Stromal cell of bone marrow (primary cell): ENCODE measurements at regions not wholly inside any gene's neighbourhood (a gene's known extent, or its start where the extent isn't known, plus 50 kb on each side); places are given as distances from the start of the nearest gene placed in this dataset.
A peak's percentile ranks its signal among the peaks of the same experiment; 100 is the strongest.
"Not testable (repeated sequence)": the region's sequence is repeated elsewhere in the genome, so short reads cannot be mapped to it uniquely, and the experiment has no call there.

ENCODE experiments used
- DNase-seq: peaks from one replicate; pipeline ENCODE4 v3.0.0-alpha.2; 2012; ENCODE audit warnings: low read depth

- DNase-seq: not testable (repeated sequence)
These were observed 68.7 kb downstream of the PRKAB2 start for GRCh38 chr1:147103416-147104155.

GRCh38 chr1:147099192-147099591, 73.1 kb downstream of the PRKAB2 start:
- DNase-seq: no peak

DNA sequence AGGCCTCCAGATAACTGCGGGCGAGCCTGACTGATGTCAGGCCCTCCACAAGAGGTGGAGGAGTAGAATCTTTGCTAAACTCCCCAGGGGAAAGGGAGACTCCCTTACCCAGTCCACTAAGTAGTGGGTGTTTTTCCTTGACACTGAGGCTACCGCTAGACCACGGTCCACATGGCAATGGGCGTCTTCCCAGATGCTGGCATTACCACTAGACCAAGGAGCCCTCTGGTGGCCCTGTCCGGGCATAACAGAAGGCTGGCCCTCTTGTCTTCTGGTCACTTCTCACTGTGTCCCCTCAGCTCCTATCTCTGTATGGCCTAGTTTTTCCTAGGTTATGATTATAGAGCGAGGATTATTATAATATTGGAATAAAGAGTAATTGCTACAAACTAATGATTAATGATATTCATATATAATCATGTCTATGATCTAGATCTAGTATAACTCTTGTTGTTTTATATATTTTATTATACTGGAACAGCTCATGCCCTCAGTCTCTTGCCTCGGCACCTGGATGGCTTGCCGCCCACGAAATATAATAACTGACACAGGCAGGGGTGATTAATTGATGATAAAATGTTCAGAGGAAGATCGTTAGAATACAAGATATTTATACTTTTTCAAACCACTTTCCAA, 73.8 kb downstream of the PRKAB2 start:
- not testable (repeated sequence) for DNase-seq

DNA sequence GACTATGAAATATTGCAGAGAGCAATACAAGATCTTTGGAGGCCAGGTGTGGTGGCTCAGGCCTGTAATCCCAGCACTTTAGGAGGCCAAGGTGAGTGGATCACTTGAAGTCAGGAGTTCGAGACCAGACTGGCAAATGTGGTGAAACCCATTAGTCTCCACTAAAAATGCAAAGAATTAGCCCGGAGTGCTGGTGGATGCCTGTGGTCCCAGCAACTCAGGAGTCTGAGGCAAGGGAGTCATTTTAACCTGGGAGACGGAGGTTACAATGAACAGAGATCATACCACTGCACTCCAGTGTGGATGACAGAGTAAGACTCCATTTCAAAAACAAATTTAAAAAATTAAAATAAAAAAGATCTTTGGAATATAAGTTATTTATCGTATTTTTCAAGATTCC, 76.6 kb downstream of the PRKAB2 start:
- DNase-seq: no peak

DNA sequence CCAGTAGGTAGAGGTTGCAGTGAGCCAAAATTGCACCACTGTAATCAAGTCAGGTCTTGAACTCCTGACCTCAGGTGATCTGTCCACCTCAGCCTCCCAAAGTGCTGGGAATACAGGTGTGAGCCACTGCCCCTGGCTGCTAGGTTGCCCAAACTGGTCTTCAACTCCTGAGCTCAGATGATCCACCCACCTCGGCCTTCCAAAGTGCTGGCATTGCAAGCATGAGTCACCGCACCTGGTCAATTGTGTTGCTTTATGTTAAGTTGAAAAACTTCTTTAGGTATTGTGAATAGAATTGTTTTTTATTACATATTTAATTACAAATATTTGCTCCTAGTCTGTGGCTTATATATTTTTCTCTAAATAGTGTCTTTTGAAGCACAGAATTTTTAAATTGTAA, 80.5 kb downstream of the PRKAB2 start:
- no peak for DNase-seq

DNA sequence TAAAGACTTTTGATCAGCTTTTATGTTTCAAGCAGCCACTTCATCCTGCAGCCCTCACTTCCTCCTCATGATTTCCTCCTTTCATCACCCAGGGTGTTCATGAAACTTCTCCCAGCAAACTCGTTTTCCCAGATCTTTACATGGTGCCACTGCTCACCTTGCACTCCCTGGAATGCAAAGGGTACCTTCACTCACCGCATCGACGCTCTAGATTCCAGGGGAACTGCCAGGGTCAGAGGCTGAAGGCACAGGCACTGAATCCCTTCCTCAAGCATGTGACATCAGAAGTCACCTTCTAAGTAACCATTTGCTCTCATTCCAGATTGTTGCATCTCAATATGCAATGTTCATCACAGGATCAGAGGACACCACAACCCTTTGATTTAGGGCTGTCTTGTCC, 82.8 kb downstream of the PRKAB2 start:
- no peak for DNase-seq

GRCh38 chr1:147086129-147086528, 86.1 kb downstream of the PRKAB2 start:
- no peak for DNase-seq

GRCh38 chr1:147084273-147085096, 87.8 kb downstream of the PRKAB2 start:
- DNase-seq: peak; percentile 59

DNA sequence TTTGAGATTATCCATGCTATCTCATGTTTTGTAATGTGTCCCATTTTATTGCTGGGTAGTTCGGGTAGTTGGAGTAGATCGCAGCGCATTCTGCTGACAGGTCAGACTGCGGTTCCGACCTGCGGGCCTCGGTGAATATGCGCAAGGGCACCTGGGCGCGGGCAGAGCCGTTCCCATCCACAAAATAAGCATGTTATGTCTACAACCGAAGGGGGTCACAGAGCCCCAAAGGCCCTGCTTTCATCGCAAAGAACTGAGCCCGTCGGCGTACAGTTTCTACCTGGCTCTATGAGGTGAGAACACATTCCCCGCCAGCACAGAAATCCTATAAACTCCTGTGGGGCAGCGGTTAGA, 88.4 kb downstream of the PRKAB2 start:
- no peak for DNase-seq

DNA sequence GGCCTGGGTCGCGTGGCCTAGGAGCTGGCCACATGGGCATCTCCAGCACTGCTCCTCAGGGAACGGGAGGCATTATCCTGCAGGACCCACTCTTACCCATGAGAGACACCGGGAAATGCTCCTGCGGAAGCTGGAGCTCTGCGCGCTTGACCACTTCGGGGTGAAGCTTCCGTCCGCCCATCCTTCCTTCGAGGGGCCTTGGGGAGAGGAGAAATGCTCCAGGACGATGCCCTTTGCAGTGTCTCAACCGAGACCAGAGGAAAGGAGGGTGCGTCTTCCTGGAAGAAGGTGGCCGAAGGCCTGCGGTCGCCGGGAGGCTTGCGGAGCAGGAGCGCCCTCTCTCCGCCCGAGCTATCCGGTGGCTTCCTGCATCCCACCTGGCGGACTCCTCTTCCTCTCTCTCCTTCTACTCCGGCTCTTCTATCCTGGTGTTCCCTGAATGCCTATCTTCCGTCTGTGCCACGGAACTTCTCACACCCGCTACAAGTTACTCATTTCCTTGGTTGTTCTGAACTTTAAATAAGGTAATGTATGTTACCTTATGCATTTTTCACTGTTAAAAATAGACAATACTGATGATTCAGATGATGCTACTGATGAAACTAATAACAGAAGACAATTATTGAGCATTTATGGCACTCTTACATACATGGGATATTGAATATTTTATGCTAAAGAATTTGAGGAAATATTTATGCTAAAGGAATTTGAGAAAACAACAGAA, 91.4 kb downstream of the PRKAB2 start:
- no peak for DNase-seq

- no peak for DNase-seq
These were observed 92.1 kb downstream of the PRKAB2 start for GRCh38 chr1:147080006-147080661.

DNA sequence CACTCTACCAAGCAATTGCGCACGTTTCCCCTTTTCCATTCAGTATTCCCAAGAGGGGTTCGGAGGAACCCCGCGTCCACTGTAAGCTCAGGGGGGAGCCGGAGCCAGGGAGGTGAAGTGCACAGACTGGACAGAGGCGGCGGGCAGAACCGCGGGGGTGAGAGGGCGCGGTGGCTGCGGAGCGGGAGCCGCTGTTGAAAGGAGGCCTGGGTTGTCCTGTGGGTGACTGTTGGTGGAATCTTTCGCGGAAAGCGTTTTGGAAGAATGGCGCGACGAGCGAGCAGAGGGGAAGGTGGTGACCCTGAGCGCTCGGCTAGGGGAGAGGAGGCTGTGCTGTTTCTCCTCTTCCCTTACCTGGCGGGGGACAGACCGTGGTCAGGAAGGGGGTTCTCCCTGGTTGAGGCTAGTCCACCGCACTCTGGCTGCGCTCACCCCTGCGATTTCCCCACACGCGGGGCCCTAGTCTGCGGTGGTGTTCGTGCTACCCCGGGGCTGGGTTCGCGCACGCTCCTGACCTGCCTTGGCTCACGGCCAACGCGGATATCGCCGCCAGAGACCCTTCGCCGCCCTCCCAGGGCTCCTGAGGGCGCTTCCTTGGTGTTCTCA, 92.8 kb downstream of the PRKAB2 start:
- DNase-seq: no peak

- DNase-seq: no peak
These were observed 93.5 kb downstream of the PRKAB2 start for GRCh38 chr1:147078606-147079399.

GRCh38 chr1:147077936-147078605, 94.2 kb downstream of the PRKAB2 start:
- DNase-seq: no peak

DNA sequence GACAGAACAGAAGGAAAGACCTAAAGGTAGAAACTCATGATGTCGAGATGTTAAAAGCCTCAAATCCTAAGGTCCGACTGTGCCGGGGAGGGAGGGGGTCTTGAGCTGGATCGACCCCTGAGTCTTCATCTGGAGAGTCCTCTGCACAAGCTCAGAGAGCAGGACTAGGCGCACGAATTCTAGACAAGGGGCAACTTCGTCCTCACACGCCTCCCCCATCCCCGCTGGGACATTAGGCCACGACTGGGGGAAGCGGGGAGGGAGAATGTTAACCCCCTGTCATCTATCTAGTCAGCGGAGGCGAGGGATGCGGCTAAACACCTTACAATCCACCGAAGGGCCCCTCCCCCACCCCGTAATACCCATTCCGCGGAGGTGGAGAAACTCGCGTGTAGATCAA, 94.7 kb downstream of the PRKAB2 start:
- DNase-seq: no peak

GRCh38 chr1:147077081-147077480, 95.2 kb downstream of the PRKAB2 start:
- no peak for DNase-seq

DNA sequence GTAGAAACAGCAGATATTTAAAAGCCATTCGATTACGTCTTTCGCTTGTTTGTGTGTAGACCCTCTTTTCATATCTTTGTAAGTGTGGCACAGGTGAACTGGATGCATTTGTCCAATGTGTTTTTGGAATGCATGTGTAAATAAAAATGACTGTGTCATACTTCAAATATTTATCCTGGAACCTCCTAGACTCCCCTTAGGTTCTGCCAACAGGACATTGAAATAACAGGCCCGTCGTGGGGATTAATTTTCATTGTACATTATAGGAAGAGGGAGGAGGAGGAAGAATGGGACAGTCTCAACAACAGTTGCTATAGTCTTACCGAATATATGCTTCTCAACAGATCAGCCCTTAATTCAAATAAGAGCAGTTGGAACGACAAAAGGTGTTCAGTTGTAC, 95.8 kb downstream of the PRKAB2 start:
- DNase-seq: no peak

- no peak for DNase-seq
These were observed 99.5 kb downstream of the PRKAB2 start for GRCh38 chr1:147072482-147073432.

GRCh38 chr1:147071142-147071541, 101.1 kb downstream of the PRKAB2 start:
- no peak for DNase-seq
